ENCODE measurements at regions not wholly inside any gene's neighbourhood (a gene's known extent, or its start where the extent isn't known, plus 50 kb on each side); places are given as distances from the start of the nearest gene placed in this dataset.

GRCh38 chr12:29879606-29880308 lies 96.0 kb upstream of the TMTC1 start:
- DNase-seq (ENCODE audit: low spot score) = no peak

- DNase-seq (ENCODE audit: low spot score) = no peak
These were observed 86.2 kb upstream of the TMTC1 start for GRCh38 chr12:29869946-29870345.

GRCh38 chr12:29867823-29868222 lies 84.1 kb upstream of the TMTC1 start:
- DNase-seq (ENCODE audit: low spot score) = no peak

GRCh38 chr12:29863665-29864064 lies 79.9 kb upstream of the TMTC1 start:
- no peak for DNase-seq (ENCODE audit: low spot score)

DNA sequence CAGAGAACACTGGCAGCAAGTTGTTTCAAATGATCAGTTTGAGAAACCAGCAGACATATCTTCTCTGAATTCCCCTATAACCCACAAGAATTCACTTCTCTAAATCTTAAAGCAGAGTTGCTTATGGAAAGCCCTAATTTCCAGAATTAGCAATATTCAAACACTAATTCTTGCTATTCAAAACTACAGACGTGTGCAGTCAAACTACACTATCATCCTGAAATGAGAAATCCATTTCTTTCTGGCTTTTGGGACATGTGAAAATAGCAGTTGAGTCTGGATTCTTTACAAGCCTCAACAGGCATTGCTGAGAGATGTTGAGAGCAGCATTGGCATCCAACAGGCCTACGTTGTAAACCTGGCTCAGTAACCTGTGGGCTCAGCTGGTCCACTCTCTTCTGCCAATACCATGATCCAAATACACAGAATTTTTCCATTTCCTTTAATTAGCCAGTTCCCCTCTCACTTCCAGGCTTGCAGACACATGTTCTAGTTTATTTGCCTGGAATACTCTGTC lies 74.6 kb upstream of the TMTC1 start:
- DNase-seq (ENCODE audit: low spot score) = no peak

- no peak for DNase-seq (ENCODE audit: low spot score)
These were observed 63.5 kb upstream of the TMTC1 start for GRCh38 chr12:29847246-29847645.

DNA sequence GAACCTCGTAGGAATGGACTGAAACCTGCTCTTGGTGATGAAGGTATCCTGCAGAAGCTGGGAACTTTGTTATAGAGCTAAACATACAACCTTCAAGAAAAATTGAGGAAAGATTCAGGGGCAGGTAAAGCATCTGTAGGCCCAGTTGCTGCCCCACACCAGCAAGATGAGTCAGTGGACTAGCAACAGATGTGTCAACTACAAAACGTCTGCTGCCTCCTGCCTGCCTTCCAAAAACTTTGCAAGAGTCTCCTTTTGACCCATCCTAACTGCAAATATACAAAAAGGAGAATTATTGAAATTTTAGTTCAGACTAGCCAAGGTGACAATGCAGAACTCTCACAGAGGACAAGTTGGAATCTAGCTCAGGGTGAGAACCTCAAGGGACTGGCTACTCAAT lies 60.9 kb upstream of the TMTC1 start:
- DNase-seq (ENCODE audit: low spot score) = no peak

GRCh38 chr12:29843036-29843435 lies 59.3 kb upstream of the TMTC1 start:
- DNase-seq (ENCODE audit: low spot score) = no peak

DNA sequence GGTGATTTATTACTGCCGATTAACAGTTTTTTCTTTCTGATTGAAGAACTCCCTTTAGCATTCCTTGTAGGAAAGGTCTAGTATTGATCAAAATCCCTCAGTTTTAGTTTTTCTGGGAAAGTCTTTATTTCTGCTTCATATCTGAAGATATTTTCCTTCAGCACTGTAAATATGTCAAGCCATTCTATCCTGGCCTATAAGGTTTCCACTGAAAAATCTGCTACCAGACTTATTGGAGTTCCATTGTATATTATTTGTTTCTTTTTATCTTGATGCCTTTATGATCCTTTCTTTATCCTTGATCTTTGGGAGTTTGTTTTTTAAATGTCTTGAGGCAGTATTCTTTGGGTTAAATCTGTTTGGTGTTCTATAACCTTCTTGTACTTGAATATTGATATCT lies 55.0 kb upstream of the TMTC1 start:
- no peak for DNase-seq (ENCODE audit: low spot score)

Data from AG08395 (cell line).